ENCODE measurements at regions not wholly inside any gene's neighbourhood (a gene's known extent, or its start where the extent isn't known, plus 50 kb on each side); places are given as distances from the start of the nearest gene placed in this dataset.
"Not testable (repeated sequence)": the region's sequence is repeated elsewhere in the genome, so short reads cannot be mapped to it uniquely, and the experiment has no call there.

GRCh38 chr1:219324629-219325367, 151.1 kb downstream of the LYPLAL1 start:
- Histone ChIP-seq H3K36me3 (no peaks in the 10 kb centered on the region), H3K27me3 (no peaks in the 10 kb centered on the region), H3K4me3 (no peak overlapping the region), H3K9me3 (no peaks in the 10 kb centered on the region), H3K4me1 (no peaks in the 10 kb centered on the region), H3K27ac (no peak overlapping the region)
- intact Hi-C loops (cut with DNase I): no loop called here
- TF ChIP-seq CTCF (IDR thresholded peaks at IDR 0.05): no peak
- no peak for TF ChIP-seq POLR2A (IDR thresholded peaks at IDR 0.05)
- ATAC-seq (no peak), DNase-seq (no peak)
- WGBS (ENCODE audit: insufficient coverage, low coverage, low lambda C conversion rate, missing lambda C conversion rate): 77% methylated on average over 6 of the region's 6 CpGs

- DNase-seq (no peak), ATAC-seq (no peak)
- Histone ChIP-seq H3K9me3 (no peaks in the 10 kb centered on the region), H3K4me1 (peaks cover 0 to 2% (median under 1%) of the 10 kb centered on the region in 4 donors), H3K27ac (no peak overlapping the region), H3K4me3 (no peak overlapping the region), H3K36me3 (no peaks in the 10 kb centered on the region), H3K27me3 (no peaks in the 10 kb centered on the region)
- intact Hi-C loops (cut with DNase I): no loop called here
- 39% methylated on average over 4 of the region's 4 CpGs for WGBS (ENCODE audit: insufficient coverage, low coverage, low lambda C conversion rate, missing lambda C conversion rate)
- TF ChIP-seq CTCF (IDR thresholded peaks at IDR 0.05) (no peak), POLR2A (IDR thresholded peaks at IDR 0.05) (no peak)
Measured at GRCh38 chr1:219324171-219324570, 150.5 kb downstream of the LYPLAL1 start.

- H3K9me3 ChIP-seq: no peaks in the 10 kb centered on the region
- H3K36me3 ChIP-seq: no peaks in the 10 kb centered on the region
- WGBS (ENCODE audit: insufficient coverage, low coverage, low lambda C conversion rate, missing lambda C conversion rate): 90% methylated on average over 3 of the region's 3 CpGs
- intact Hi-C loops (cut with DNase I): no loop called here
- TF ChIP-seq CTCF (IDR thresholded peaks at IDR 0.05): no peak
- TF ChIP-seq POLR2A (IDR thresholded peaks at IDR 0.05): no peak
- DNase-seq (no peak), ATAC-seq (no peak)
- no peak overlapping the region for H3K4me3 ChIP-seq
- peaks cover 0 to 10% (median 2%) of the 10 kb centered on the region in 4 donors for H3K4me1 ChIP-seq
- no peak overlapping the region for H3K27ac ChIP-seq
- no peaks in the 10 kb centered on the region for H3K27me3 ChIP-seq
Measured at GRCh38 chr1:219323426-219323825, 149.7 kb downstream of the LYPLAL1 start.

GRCh38 chr1:219322766-219323165, 149.1 kb downstream of the LYPLAL1 start:
- TF ChIP-seq CTCF (IDR thresholded peaks at IDR 0.05) (no peak), POLR2A (IDR thresholded peaks at IDR 0.05) (no peak)
- intact Hi-C loops (cut with DNase I): no loop called here
- Histone ChIP-seq H3K36me3 (no peaks in the 10 kb centered on the region), H3K9me3 (no peaks in the 10 kb centered on the region), H3K27me3 (no peaks in the 10 kb centered on the region), H3K27ac (no peak overlapping the region), H3K4me1 (peaks cover 0 to 15% (median 2%) of the 10 kb centered on the region in 4 donors), H3K4me3 (no peak overlapping the region)
- WGBS (ENCODE audit: insufficient coverage, low coverage, low lambda C conversion rate, missing lambda C conversion rate): 89% methylated on average over 3 of the region's 3 CpGs
- ATAC-seq (no peak), DNase-seq (no peak)

- H3K4me3 ChIP-seq; ATAC-seq; H3K27ac ChIP-seq; H3K27me3 ChIP-seq; DNase-seq; H3K9me3 ChIP-seq; intact Hi-C loops (cut with DNase I); H3K36me3 ChIP-seq: not testable (repeated sequence)
- WGBS (ENCODE audit: insufficient coverage, low coverage, low lambda C conversion rate, missing lambda C conversion rate): 95% methylated on average over 5 of the region's 5 CpGs
- peaks cover 0 to 15% (median 2%) of the 10 kb centered on the region in 4 donors for H3K4me1 ChIP-seq
Measured at GRCh38 chr1:219320563-219320962, 146.9 kb downstream of the LYPLAL1 start.
